ENCODE measurements at regions not wholly inside any gene's neighbourhood (a gene's known extent, or its start where the extent isn't known, plus 50 kb on each side); places are given as distances from the start of the nearest gene placed in this dataset.

- no peak for ATAC-seq
- TF ChIP-seq, protein P1, sequence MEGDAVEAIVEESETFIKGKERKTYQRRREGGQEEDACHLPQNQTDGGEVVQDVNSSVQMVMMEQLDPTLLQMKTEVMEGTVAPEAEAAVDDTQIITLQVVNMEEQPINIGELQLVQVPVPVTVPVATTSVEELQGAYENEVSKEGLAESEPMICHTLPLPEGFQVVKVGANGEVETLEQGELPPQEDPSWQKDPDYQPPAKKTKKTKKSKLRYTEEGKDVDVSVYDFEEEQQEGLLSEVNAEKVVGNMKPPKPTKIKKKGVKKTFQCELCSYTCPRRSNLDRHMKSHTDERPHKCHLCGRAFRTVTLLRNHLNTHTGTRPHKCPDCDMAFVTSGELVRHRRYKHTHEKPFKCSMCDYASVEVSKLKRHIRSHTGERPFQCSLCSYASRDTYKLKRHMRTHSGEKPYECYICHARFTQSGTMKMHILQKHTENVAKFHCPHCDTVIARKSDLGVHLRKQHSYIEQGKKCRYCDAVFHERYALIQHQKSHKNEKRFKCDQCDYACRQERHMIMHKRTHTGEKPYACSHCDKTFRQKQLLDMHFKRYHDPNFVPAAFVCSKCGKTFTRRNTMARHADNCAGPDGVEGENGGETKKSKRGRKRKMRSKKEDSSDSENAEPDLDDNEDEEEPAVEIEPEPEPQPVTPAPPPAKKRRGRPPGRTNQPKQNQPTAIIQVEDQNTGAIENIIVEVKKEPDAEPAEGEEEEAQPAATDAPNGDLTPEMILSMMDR (IDR thresholded peaks at IDR 0.05): no peak
- no peak for TF ChIP-seq POLR2A (IDR thresholded peaks at IDR 0.05)
- no peak overlapping the region for H3K4me3 ChIP-seq
- H3K36me3 ChIP-seq (replicated peaks in 1 of 2; ENCODE audit: insufficient read depth in 1 of 2, low read depth in 2 of 2): no peaks in the 10 kb centered on the region
- H3K27me3 ChIP-seq: no peaks in the 10 kb centered on the region
- peaks cover 60% of the 10 kb centered on the region for H3K4me1 ChIP-seq
- peak overlapping the region; percentile 99 to 100 (median 100) for H3K27ac ChIP-seq
- 17 to 23% methylated on average over 2 of the region's 2 CpGs for whole genome bisulfite sequencing, 2 donors
- DNase-seq: no peak
- H3K9me3 ChIP-seq: no peaks in the 10 kb centered on the region
- intact Hi-C loops (cut with DNase I): no loop called here
Measured at GRCh38 chr22:46068181-46068592, 82.1 kb upstream of the PPARA start.

DNA sequence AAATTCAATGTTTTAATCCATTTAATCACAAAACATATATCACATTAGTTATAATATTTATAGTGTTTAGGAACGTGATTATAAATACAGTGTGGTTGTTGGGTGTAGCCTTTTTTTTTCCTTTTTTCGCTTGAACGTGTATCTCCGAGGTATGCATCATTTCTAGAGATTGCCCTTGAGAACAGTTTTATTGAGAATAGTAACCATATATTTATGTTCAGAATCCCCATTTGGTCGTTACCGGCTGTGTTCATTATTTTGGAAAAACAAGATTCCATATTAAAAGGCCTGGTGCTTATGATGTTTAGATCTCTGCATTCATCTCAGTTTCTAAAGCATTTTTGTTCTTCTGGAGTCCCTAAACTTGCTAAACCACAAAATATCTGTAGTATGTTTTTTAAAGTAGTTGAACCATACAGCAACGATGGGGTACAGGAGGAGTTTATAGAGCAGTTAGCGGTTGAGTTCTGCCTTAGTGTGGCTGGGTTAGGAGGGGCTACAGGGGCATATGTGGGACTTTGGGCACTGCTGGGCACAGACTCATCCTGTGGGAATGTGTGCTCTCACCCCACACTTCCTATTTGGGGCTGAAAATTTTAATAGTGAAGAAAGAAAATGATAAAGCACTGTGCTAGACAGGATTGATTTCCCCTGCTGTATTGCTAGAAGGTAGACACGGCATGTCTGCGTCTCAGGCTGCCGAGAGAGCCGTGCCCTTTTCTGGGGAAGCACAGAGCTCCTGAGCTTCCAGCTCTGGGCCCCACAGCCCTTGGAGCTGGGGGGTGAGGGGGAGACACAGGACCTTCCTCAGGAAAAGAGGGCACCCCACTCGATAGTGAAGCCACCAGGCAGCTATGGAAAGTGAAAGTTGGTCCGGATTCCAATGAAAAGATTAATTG lies 81.5 kb upstream of the PPARA start:
- Histone ChIP-seq H3K27me3 (no peaks in the 10 kb centered on the region), H3K27ac (peak overlapping the region; percentile 99 to 100 (median 100)), H3K4me3 (peak overlapping the region in 1 of 2 donors; percentile 1), H3K4me1 (peaks cover 54% of the 10 kb centered on the region), H3K9me3 (no peaks in the 10 kb centered on the region), H3K36me3 (replicated peaks in 1 of 2; ENCODE audit: insufficient read depth in 1 of 2, low read depth in 2 of 2) (no peaks in the 10 kb centered on the region)
- 4 to 6% methylated on average over 14 of the region's 14 CpGs for WGBS, 2 donors
- no peak for ATAC-seq
- intact Hi-C loops (cut with DNase I): no loop called here
- DNase-seq: peak in 3 of 4 donors; percentile 30 to 44 (median 32)
- TF ChIP-seq, protein P1 (IDR thresholded peaks at IDR 0.05): no peak
- no peak for TF ChIP-seq POLR2A (IDR thresholded peaks at IDR 0.05)

GRCh38 chr22:46069521-46070214 lies 80.7 kb upstream of the PPARA start:
- Histone ChIP-seq H3K4me3 (peak overlapping the region; percentile 24 to 30), H3K4me1 (peaks cover 48% of the 10 kb centered on the region), H3K27me3 (no peaks in the 10 kb centered on the region), H3K36me3 (replicated peaks in 1 of 2; ENCODE audit: insufficient read depth in 1 of 2, low read depth in 2 of 2) (no peaks in the 10 kb centered on the region), H3K27ac (peak overlapping the region; percentile 99 to 100 (median 100)), H3K9me3 (no peaks in the 10 kb centered on the region)
- 0 to 5% methylated on average over 22 to 24 of the region's 24 CpGs for WGBS, 2 donors
- DNase-seq: peak; percentile 92 to 96 (median 95)
- intact Hi-C loops (cut with DNase I): no loop called here
- TF ChIP-seq, protein P1 (IDR thresholded peaks at IDR 0.05): peak in 2 of 7 experiments; percentile 3 to 4
- TF ChIP-seq POLR2A (IDR thresholded peaks at IDR 0.05): peak; percentile 80 to 98 (median 98)
- ATAC-seq: peak; percentile 59

DNA sequence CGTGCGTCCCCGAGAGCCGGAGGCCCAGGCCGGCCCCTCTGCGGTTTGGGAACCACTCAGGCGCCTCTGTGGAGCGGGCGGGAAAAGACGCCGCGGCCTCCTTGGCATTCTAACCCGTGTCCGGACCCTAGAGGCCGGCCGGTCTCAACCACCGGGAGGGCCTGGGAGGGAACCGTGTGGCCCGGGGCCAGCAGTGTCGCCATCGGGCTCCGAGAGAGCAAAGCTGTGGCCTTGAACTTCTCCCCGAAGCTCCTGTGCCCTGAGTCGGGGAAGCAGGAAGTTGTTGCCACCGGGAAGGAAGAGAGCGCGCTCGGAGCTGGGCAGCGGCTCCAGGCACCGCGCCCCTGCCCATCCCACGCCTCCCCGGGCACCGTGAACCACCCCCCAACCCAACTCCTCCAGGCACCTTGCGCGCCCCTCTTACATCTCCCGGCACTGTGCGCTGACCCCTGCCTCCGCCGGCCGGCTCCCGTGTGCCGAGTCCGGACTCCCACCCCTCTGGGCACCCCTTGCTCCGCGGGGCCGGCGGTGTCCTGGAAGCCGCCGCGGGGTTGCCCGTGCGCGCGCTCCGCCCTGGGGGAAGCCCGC lies 80.0 kb upstream of the PPARA start:
- Histone ChIP-seq H3K9me3 (no peaks in the 10 kb centered on the region), H3K36me3 (replicated peaks in 1 of 2; ENCODE audit: insufficient read depth in 1 of 2, low read depth in 2 of 2) (no peaks in the 10 kb centered on the region), H3K4me1 (peaks cover 48% of the 10 kb centered on the region), H3K27me3 (no peaks in the 10 kb centered on the region), H3K4me3 (peak overlapping the region; percentile 24 to 30), H3K27ac (peak overlapping the region; percentile 99 to 100 (median 100))
- intact Hi-C loops (cut with DNase I): no loop called here
- 0 to 1% methylated on average over 26 to 49 of the region's 57 CpGs for WGBS, 2 donors
- DNase-seq: peak; percentile 84 to 88 (median 86)
- TF ChIP-seq, protein P1 (IDR thresholded peaks at IDR 0.05): no peak
- TF ChIP-seq POLR2A (IDR thresholded peaks at IDR 0.05): peak in 1 of 3 donors; percentile 78
- ATAC-seq: peak; percentile 39
